ENCODE measurements at regions not wholly inside any gene's neighbourhood (a gene's known extent, or its start where the extent isn't known, plus 50 kb on each side); places are given as distances from the start of the nearest gene placed in this dataset.

GRCh38 chr13:84670245-84670644 lies 788.0 kb upstream of the SLITRK1 start:
- no peak overlapping the region for H3K27ac ChIP-seq (ENCODE audit: low read depth, low read length, poor library complexity, severe bottlenecking)
- no peaks in the 10 kb centered on the region for H3F3A ChIP-seq (ENCODE audit: insufficient read depth, low read length)
- no peaks in the 10 kb centered on the region for H3K79me2 ChIP-seq (ENCODE audit: insufficient read depth, low read length)
- H3K9me2 ChIP-seq (ENCODE audit: low read depth, low read length) = no peaks in the 10 kb centered on the region
- H3K4me1 ChIP-seq (ENCODE audit: insufficient read depth, low read length, severe bottlenecking) = no peaks in the 10 kb centered on the region
- no peaks in the 10 kb centered on the region for H3K27me3 ChIP-seq (ENCODE audit: insufficient read depth, low read length)
- no peak overlapping the region for H3K4me3 ChIP-seq (ENCODE audit: low read depth, low read length, poor library complexity, severe bottlenecking)
- H3K9me3 ChIP-seq (ENCODE audit: low read length) = no peaks in the 10 kb centered on the region
- no peaks in the 10 kb centered on the region for H3K36me3 ChIP-seq (ENCODE audit: insufficient read depth, low read length)
- no peaks in the 10 kb centered on the region; the same call in 1 of the 2 replicates for H4K20me1 ChIP-seq (ENCODE audit: insufficient read depth, low read length)
- no peak overlapping the region for H2AFZ ChIP-seq (ENCODE audit: low read length)
- no peak overlapping the region for H3K9ac ChIP-seq (ENCODE audit: low read length)
- TF ChIP-seq CTCF (IDR thresholded peaks at IDR 0.05; ENCODE audit: low read length) (no peak), EZH2 (IDR thresholded peaks at IDR 0.05; ENCODE audit: borderline replicate concordance, low read length) (no peak)
- no peak overlapping the region for H3K4me2 ChIP-seq (ENCODE audit: low read length)

- no peak for TF ChIP-seq CTCF (IDR thresholded peaks at IDR 0.05; ENCODE audit: low read length)
- TF ChIP-seq EZH2 (IDR thresholded peaks at IDR 0.05; ENCODE audit: borderline replicate concordance, low read length) = no peak
- no peaks in the 10 kb centered on the region for H3F3A ChIP-seq (ENCODE audit: insufficient read depth, low read length)
- no peak overlapping the region for H3K4me3 ChIP-seq (ENCODE audit: low read depth, low read length, poor library complexity, severe bottlenecking)
- H2AFZ ChIP-seq (ENCODE audit: low read length) = no peak overlapping the region
- no peaks in the 10 kb centered on the region for H3K4me1 ChIP-seq (ENCODE audit: insufficient read depth, low read length, severe bottlenecking)
- H3K27ac ChIP-seq (ENCODE audit: low read depth, low read length, poor library complexity, severe bottlenecking) = no peak overlapping the region
- no peaks in the 10 kb centered on the region; the same call in 1 of the 2 replicates for H3K9me2 ChIP-seq (ENCODE audit: low read depth, low read length)
- H4K20me1 ChIP-seq (ENCODE audit: insufficient read depth, low read length) = no peaks in the 10 kb centered on the region; the same call in 1 of the 2 replicates
- no peak overlapping the region for H3K9ac ChIP-seq (ENCODE audit: low read length)
- no peaks in the 10 kb centered on the region for H3K36me3 ChIP-seq (ENCODE audit: insufficient read depth, low read length)
- no peaks in the 10 kb centered on the region for H3K79me2 ChIP-seq (ENCODE audit: insufficient read depth, low read length)
- H3K9me3 ChIP-seq (ENCODE audit: low read length) = no peaks in the 10 kb centered on the region
- no peaks in the 10 kb centered on the region for H3K27me3 ChIP-seq (ENCODE audit: insufficient read depth, low read length)
- no peak overlapping the region for H3K4me2 ChIP-seq (ENCODE audit: low read length)
These were observed 786.4 kb upstream of the SLITRK1 start for GRCh38 chr13:84668637-84669036.

- Histone ChIP-seq H3K9me3 (ENCODE audit: low read length) (no peaks in the 10 kb centered on the region), H3K9ac (ENCODE audit: low read length) (no peak overlapping the region), H3K36me3 (ENCODE audit: insufficient read depth, low read length) (no peaks in the 10 kb centered on the region), H2AFZ (ENCODE audit: low read length) (no peak overlapping the region), H3K4me2 (ENCODE audit: low read length) (no peak overlapping the region), H3K4me1 (ENCODE audit: insufficient read depth, low read length, severe bottlenecking) (no peaks in the 10 kb centered on the region), H3F3A (ENCODE audit: insufficient read depth, low read length) (no peaks in the 10 kb centered on the region), H3K79me2 (ENCODE audit: insufficient read depth, low read length) (no peaks in the 10 kb centered on the region), H3K27ac (ENCODE audit: low read depth, low read length, poor library complexity, severe bottlenecking) (no peak overlapping the region), H3K27me3 (ENCODE audit: insufficient read depth, low read length) (no peaks in the 10 kb centered on the region), H3K9me2 (ENCODE audit: low read depth, low read length) (no peaks in the 10 kb centered on the region; the same call in 1 of the 2 replicates), H4K20me1 (ENCODE audit: insufficient read depth, low read length) (no peaks in the 10 kb centered on the region), H3K4me3 (ENCODE audit: low read depth, low read length, poor library complexity, severe bottlenecking) (no peak overlapping the region)
- TF ChIP-seq CTCF (IDR thresholded peaks at IDR 0.05; ENCODE audit: low read length) (no peak), EZH2 (IDR thresholded peaks at IDR 0.05; ENCODE audit: borderline replicate concordance, low read length) (no peak)
These were observed 780.2 kb upstream of the SLITRK1 start for GRCh38 chr13:84662491-84662890.
